A673 (cell line): ENCODE measurements at regions not wholly inside any gene's neighbourhood (a gene's known extent, or its start where the extent isn't known, plus 50 kb on each side); places are given as distances from the start of the nearest gene placed in this dataset.

Experiments
- BruUV-seq: library from RNA; stranded (reverse); fragments of 400-500 nt; replicated peaks from 2 replicates; lab custom pipeline; 2021; lab: Mats Ljungman, UMichigan
- CTCF ChIA-PET: fragments of 300-600 bp; sonication (Branson Sonifier 250); formaldehyde crosslinking; loops from one replicate; lab custom pipeline; 2022; ENCODE audit warnings: antibody characterized with exemption; lab: Charles Lee
- POLR2A ChIA-PET: fragments of 300-600 bp; sonication (Branson Sonifier 250); formaldehyde crosslinking; loops from one replicate; lab custom pipeline; 2022; ENCODE audit warnings: antibody characterized with exemption; ENCODE audit not compliant: low non-redundant PET; lab: Charles Lee
- DNase-seq: peaks from one replicate; pipeline ENCODE4 v3.0.0-alpha.2; 2015; ENCODE audit warnings: low spot score
- H3K27ac ChIP-seq: fragments of 200-600 bp; sonication (generic); 2 replicates; pipeline ENCODE4 v1.5.1; 2016; ENCODE audit warnings: mixed run types, low read depth, mild to moderate bottlenecking, mixed read lengths, antibody characterized with exemption, low read length; ENCODE audit not compliant: poor library complexity, severe bottlenecking
- H3K27me3 ChIP-seq: fragments of 200-600 bp; sonication (generic); replicated peaks from 2 replicates; pipeline ENCODE4 v1.6.1; 2017; ENCODE audit warnings: mixed run types, low read depth, mild to moderate bottlenecking, mixed read lengths, antibody characterized with exemption, low read length; ENCODE audit not compliant: insufficient read depth, poor library complexity
- H3K36me3 ChIP-seq: fragments of 200-600 bp; sonication (generic); 2 replicates; pipeline ENCODE4 v1.6.1; 2016; ENCODE audit warnings: mixed run types, mild to moderate bottlenecking, mixed read lengths, antibody characterized with exemption, low read length; ENCODE audit not compliant: insufficient read depth, poor library complexity, severe bottlenecking
- H3K4me1 ChIP-seq: fragments of 200-600 bp; sonication (generic); 2 replicates; pipeline ENCODE4 v1.6.1; 2017; ENCODE audit warnings: mixed run types, mild to moderate bottlenecking, mixed read lengths, antibody characterized with exemption, low read length; ENCODE audit not compliant: insufficient read depth, poor library complexity, severe bottlenecking
- H3K4me3 ChIP-seq: fragments of 200-600 bp; sonication (generic); 2 replicates; pipeline ENCODE4 v1.5.1; 2016; ENCODE audit warnings: low read depth, mixed run types, mild to moderate bottlenecking, mixed read lengths, low read length; ENCODE audit not compliant: poor library complexity, severe bottlenecking
- H3K9me3 ChIP-seq: fragments of 200-600 bp; sonication (generic); 2 replicates; pipeline ENCODE4 v1.6.1; 2016; ENCODE audit warnings: mixed run types, low read depth, mild to moderate bottlenecking, mixed read lengths, antibody characterized with exemption, low read length; ENCODE audit not compliant: poor library complexity, severe bottlenecking
- EZH2 ChIP-seq: fragments of 200-600 bp; sonication (generic); IDR thresholded peaks from 2 replicates; pipeline ENCODE4 v1.6.1; 2017; ENCODE audit warnings: borderline replicate concordance, low read depth, mild to moderate bottlenecking, mixed read lengths, antibody characterized with exemption, low read length; ENCODE audit not compliant: poor library complexity, severe bottlenecking
- intact Hi-C: fragments of 100-400 bp; cut with micrococcal nuclease; formaldehyde crosslinking; loops from one replicate; pipeline ENCODE4 v1.10.0; 2022; ENCODE audit not compliant: unreplicated experiment
- TF ChIP-seq, protein P1 (sequence below): fragments of 300-800, 200-600 bp; sonication (generic); conservative IDR thresholded peaks from 2 replicates; pipeline ENCODE4 v1.5.1; 2017; ENCODE audit warnings: low read depth, mild to moderate bottlenecking, antibody characterized with exemption, low read length, moderate library complexity, mixed read lengths

- DNase-seq: no peak
These were observed 103.6 kb downstream of the TMPRSS5 start for GRCh38 chr11:113602483-113602882.

DNA sequence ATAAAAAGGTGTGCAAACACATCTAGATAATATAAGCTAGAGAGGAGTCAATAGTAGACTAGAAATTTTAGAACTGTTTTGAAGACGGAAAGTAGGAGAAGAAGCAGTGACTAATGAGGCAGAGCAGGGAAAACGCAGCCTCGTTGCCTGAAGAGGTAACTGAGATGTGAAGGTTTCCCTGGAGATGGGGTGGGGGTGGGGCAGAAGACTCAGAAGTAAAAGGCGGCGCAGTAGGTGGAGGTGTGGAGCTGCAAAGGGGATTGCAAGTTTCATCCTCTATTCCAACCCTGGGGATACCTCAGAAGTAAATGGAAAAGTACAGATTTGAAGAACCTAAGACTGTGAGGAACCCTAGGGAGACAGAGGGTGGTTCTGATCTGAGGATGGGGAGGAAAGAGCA is 109.5 kb downstream of the TMPRSS5 start:
- DNase-seq: no peak
- Histone ChIP-seq H3K9me3 (peaks cover 10% of the 10 kb centered on the region), H3K27ac (no peak overlapping the region), H3K36me3 (no peaks in the 10 kb centered on the region), H3K27me3 (peaks cover 53% of the 10 kb centered on the region), H3K4me1 (no peaks in the 10 kb centered on the region), H3K4me3 (no peak overlapping the region)
- BruUV-seq: no TSS peak
- ChIA-PET POLR2A (no interaction called here), CTCF (no interaction called here)
- intact Hi-C loops: no loop called here
- TF ChIP-seq, protein P1, sequence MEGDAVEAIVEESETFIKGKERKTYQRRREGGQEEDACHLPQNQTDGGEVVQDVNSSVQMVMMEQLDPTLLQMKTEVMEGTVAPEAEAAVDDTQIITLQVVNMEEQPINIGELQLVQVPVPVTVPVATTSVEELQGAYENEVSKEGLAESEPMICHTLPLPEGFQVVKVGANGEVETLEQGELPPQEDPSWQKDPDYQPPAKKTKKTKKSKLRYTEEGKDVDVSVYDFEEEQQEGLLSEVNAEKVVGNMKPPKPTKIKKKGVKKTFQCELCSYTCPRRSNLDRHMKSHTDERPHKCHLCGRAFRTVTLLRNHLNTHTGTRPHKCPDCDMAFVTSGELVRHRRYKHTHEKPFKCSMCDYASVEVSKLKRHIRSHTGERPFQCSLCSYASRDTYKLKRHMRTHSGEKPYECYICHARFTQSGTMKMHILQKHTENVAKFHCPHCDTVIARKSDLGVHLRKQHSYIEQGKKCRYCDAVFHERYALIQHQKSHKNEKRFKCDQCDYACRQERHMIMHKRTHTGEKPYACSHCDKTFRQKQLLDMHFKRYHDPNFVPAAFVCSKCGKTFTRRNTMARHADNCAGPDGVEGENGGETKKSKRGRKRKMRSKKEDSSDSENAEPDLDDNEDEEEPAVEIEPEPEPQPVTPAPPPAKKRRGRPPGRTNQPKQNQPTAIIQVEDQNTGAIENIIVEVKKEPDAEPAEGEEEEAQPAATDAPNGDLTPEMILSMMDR: no peak
- TF ChIP-seq EZH2: no peak

More at GRCh38 chr11:113602483-113602882, 103.6 kb downstream of the TMPRSS5 start:
- H3K4me1 ChIP-seq: no peaks in the 10 kb centered on the region
- no TSS peak for BruUV-seq
- TF ChIP-seq EZH2: no peak
- TF ChIP-seq, protein P1: no peak
- H3K27ac ChIP-seq: no peak overlapping the region
- peaks cover 9% of the 10 kb centered on the region for H3K9me3 ChIP-seq
- CTCF ChIA-PET: no interaction called here
- POLR2A ChIA-PET: no interaction called here
- no peaks in the 10 kb centered on the region for H3K36me3 ChIP-seq
- H3K27me3 ChIP-seq: peaks cover 64% of the 10 kb centered on the region
- no peak overlapping the region for H3K4me3 ChIP-seq
- intact Hi-C loops: no loop called here

GRCh38 chr11:113595810-113596594 is 110.1 kb downstream of the TMPRSS5 start:
- ChIA-PET CTCF (no interaction called here), POLR2A (no interaction called here)
- no peak for DNase-seq
- no TSS peak for BruUV-seq
- peaks cover 10% of the 10 kb centered on the region for H3K9me3 ChIP-seq
- no peaks in the 10 kb centered on the region for H3K4me1 ChIP-seq
- no peak overlapping the region for H3K4me3 ChIP-seq
- H3K27ac ChIP-seq: no peak overlapping the region
- intact Hi-C loops: no loop called here
- no peaks in the 10 kb centered on the region for H3K36me3 ChIP-seq
- peaks cover 52% of the 10 kb centered on the region for H3K27me3 ChIP-seq
- no peak for TF ChIP-seq EZH2
